HG02623 (cell line): ENCODE measurements at regions not wholly inside any gene's neighbourhood (a gene's known extent, or its start where the extent isn't known, plus 50 kb on each side); places are given as distances from the start of the nearest gene placed in this dataset.

Source experiments
- ATAC-seq: cut with Tn5 transposase; IDR thresholded peaks from one replicate; pipeline ENCODE4 v1.9.1; 2021; ENCODE audit warnings: moderate library complexity; ENCODE audit not compliant: unreplicated experiment

GRCh38 chr16:85462714-85463611 is 150.2 kb upstream of the GSE1 start:
- no peak for ATAC-seq

GRCh38 chr16:85463672-85464382 is 149.3 kb upstream of the GSE1 start:
- no peak for ATAC-seq

- no peak for ATAC-seq
Observed at GRCh38 chr16:85464383-85465305, 148.5 kb upstream of the GSE1 start.

DNA sequence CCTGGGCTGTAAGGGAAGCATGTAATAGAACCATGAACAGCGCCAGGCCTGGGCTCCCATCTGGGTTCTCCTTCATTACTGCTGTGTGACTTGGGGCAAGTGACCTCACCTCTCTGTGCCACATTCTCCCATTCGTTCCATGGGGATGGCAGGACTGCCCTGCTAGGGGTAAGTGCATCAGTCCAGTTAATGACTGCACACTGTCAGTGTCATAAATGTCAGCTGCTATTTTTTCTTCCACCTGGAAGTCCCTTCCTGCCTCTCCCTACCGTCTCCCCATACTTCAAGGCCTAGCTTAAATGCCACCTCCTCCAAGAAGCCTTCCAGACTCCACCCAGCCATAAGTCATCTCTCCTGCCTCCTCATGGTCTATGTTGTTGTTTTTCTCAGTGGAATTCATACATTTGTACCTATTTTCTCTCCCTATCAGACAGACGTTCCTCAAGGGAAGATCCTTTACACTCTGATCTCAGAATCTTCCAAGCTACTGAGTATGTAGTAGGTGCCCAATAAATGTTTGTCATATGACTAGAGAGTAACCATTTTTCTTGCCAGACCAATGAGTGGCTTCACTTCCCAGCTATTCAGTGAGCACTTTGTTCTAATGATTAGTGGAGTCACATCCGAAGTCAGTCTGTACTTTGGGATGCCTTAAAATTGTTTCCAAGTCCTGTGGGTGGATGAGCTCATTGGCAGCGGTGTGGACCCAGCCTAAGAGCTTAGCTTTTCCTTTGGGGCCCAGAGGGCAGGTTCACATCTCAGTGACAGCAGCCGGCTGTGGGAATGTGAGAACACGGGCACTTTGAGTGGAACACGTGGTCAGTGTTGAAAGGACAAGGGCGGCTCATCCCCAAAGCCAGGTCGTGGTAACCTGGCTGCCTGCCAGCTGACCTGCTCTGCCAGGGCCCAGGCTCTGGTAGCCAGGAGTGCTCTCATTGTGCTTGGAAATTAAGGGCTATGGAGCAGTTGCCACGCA is 147.5 kb upstream of the GSE1 start:
- ATAC-seq, result no peak

DNA sequence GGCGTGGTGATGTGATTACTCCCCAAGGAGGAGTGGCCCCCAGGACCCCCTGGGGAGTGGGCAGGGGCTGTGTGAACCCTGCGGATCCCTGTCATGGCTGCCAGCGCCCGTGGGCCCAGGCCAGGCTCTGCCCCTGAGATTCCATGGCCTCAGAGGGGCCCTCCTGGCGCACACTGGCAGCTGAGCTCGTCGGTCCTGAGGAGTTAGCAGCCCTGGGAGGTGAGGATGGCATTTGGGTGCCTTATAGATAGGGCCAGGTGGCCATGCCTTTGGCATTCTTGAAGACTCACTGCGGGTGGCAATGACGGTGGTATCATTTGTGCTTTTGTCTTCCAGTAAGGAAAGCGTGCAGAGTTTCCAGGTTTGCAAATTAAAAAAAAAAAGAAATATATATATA is 146.8 kb upstream of the GSE1 start:
- ATAC-seq, result no peak

GRCh38 chr16:85466989-85467388 is 146.1 kb upstream of the GSE1 start:
- ATAC-seq, result no peak

GRCh38 chr16:85469929-85470590 is 143.1 kb upstream of the GSE1 start:
- ATAC-seq, result no peak

DNA sequence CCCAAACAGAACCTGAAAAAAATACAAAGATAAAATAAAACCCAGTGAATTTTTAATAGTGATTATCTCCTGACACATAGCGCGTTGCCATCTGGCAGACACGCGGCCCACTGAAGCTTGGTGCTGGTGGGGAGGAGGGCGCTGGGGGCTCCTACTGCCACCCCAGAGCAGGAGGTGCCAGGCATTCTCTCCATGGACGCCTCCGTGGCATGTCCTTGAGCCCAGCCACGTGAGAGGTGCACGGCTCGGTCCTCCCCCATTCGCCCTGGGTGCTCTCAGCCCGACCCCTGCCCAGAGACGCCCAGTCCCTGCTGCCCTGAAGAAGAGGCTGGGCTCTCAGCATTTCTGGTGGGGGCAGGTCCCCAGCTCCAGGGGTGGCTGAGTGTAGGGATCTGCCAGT is 142.2 kb upstream of the GSE1 start:
- no peak for ATAC-seq

- ATAC-seq, result no peak
Observed at GRCh38 chr16:85471469-85472431, 141.4 kb upstream of the GSE1 start.

GRCh38 chr16:85472514-85472913 is 140.6 kb upstream of the GSE1 start:
- ATAC-seq, result no peak

- ATAC-seq, result no peak
Observed at GRCh38 chr16:85473323-85473722, 139.8 kb upstream of the GSE1 start.

DNA sequence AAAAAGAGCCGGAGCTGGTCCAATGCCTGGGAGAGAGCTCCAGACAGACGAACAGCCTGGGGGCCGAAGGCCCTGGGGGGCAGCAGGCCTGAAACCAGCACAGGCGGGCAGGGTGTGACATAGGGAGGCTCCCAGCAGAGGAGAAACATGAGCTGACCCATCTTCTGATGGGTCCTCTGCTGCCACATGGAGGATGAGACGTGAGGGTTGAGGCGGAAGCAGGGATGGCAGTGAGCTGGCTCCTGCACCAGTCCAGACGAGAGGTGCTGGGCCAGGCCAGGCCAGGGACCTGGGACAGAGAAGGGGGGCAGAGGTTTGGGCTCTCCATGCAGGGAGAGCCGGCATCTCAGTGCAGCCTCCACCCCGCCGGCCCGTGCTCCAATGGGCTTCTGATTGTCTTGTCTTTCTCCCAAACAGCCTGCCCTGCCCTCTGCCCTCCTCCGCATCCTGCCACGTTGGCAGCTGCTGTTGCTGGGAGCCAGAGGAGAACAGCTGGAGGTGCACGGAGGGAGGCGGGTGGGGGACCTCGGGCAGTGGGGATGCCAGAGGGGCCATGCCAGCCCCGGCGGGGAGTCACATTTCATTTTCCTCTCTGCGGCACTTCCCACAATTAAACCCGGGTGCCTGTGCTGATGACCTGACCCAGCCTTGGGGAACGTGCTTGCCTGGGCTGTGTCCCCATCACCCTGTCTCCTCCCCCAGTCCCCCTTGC is 139.1 kb upstream of the GSE1 start:
- ATAC-seq, result no peak

DNA sequence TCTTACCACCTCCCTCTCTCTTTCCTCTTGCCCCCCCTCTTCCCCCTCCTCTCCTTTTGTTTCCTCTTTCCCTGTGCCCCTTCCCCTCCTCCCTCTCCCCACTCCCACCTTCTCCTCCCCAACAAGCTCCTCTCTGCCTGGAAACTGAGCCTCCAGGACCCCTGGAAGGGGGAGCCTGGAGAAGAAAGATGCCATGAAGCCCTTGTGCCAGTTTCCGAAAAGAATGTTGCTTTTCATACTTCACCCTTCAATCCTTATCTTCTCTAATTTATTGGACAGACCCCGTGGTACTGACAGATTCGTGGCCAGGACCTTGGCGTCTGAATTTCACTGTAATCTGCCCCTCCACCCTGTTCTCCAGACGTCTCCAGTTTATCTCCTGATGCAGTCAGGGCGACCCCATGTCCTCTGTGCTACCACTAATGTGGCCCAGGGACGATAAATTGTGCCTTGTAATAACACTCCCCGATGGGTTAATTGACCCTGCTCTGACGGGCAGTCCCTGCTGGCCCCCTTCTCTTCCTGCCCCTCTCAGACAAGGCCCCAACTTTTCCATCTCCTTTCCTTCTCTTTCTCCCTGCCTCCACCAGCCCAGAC is 138.4 kb upstream of the GSE1 start:
- ATAC-seq, result no peak

DNA sequence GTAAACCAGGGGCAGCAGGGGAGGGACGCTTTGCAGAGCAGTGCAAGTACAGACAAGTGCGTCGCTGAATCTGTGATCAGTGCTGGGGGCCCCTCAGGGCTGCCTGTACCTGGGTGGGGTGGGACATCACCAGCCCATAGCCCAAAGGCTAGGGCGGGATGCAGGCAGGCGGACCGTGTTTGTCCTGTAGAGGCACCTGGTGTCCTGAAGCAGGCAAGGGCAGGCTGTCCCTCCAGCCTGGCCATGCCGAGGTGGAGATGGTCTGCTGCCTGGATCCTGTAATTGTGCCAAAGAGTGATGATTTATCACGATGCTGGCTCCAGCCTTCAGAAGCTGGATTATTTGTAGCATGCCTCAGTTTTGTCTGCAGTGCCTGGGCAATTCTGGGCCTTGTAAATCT is 137.9 kb upstream of the GSE1 start:
- ATAC-seq, result no peak

- ATAC-seq, result no peak
Observed at GRCh38 chr16:85475691-85476300, 137.3 kb upstream of the GSE1 start.

- no peak for ATAC-seq
Observed at GRCh38 chr16:85476389-85476788, 136.7 kb upstream of the GSE1 start.

GRCh38 chr16:85477801-85478363 is 135.2 kb upstream of the GSE1 start:
- ATAC-seq, result no peak
